Panc1 (cell line): ENCODE measurements at regions not wholly inside any gene's neighbourhood (a gene's known extent, or its start where the extent isn't known, plus 50 kb on each side); places are given as distances from the start of the nearest gene placed in this dataset.

ENCODE experiments used
- ATAC-seq: fragments of 200-7000 bp; cut with Tn5 transposase; 2 replicates; pipeline ENCODE4 v1.9.1; 2020; ENCODE audit warnings: mild to moderate bottlenecking, moderate library complexity
- BruUV-seq: library from RNA; stranded (reverse); fragments of 400-500 nt; replicated peaks from 2 replicates; lab custom pipeline; 2021; lab: Mats Ljungman, UMichigan
- CTCF ChIA-PET: fragments of 300-600 bp; sonication (Branson Sonifier 250); formaldehyde crosslinking; loops from one replicate; lab custom pipeline; 2022; ENCODE audit warnings: antibody characterized with exemption; lab: Charles Lee
- POLR2A ChIA-PET: fragments of 300-600 bp; sonication (Branson Sonifier 250); formaldehyde crosslinking; loops from one replicate; lab custom pipeline; 2022; ENCODE audit warnings: antibody characterized with exemption; lab: Charles Lee
- DNase-seq: peaks from one replicate; pipeline ENCODE4 v3.0.0-alpha.2; 2010; ENCODE audit warnings: low read depth, low spot score
- H3K27ac ChIP-seq: 2 replicates; pipeline ENCODE4 v1.5.1; 2011; ENCODE audit warnings: mild to moderate bottlenecking, low read length, inconsistent platforms
- H3K27me3 ChIP-seq: fragments of 200-500 bp; sonication (Bioruptor generic); 2 replicates; pipeline ENCODE4 v1.6.0; 2014; ENCODE audit warnings: low read length, inconsistent platforms; ENCODE audit not compliant: control insufficient read depth, insufficient read depth
- H3K36me3 ChIP-seq: fragments of 200-500 bp; sonication (Bioruptor generic); 2 replicates; pipeline ENCODE4 v1.5.1; 2014; ENCODE audit warnings: inconsistent platforms, mild to moderate bottlenecking, low read length, moderate library complexity; ENCODE audit not compliant: control insufficient read depth, insufficient read depth
- H3K4me1 ChIP-seq: 2 replicates; pipeline ENCODE4 v1.5.1; 2011; ENCODE audit warnings: inconsistent platforms, mild to moderate bottlenecking, low read length, moderate library complexity; ENCODE audit not compliant: control insufficient read depth, insufficient read depth
- H3K4me3 ChIP-seq, 2 experiments: 2 replicates each; pipeline ENCODE4 v1.5.1; 2011 to 2012; ENCODE audit warnings: low read depth in 2 of 2, low read length in 2 of 2, mild to moderate bottlenecking in 2 of 2, inconsistent platforms in 1 of 2, moderate library complexity in 1 of 2
- H3K9me3 ChIP-seq: fragments of 200-500 bp; sonication (Bioruptor generic); 2 replicates; pipeline ENCODE4 v1.5.1; 2014; ENCODE audit warnings: low read depth, mild to moderate bottlenecking, inconsistent platforms, low read length, moderate library complexity; ENCODE audit not compliant: control insufficient read depth, insufficient read depth
- CTCF ChIP-seq: fragments of 450-650 bp; IDR thresholded peaks from 2 replicates; pipeline ENCODE4 v1.5.1; 2017; ENCODE audit warnings: mild to moderate bottlenecking
- POLR2AphosphoS5 ChIP-seq: IDR thresholded peaks from 2 replicates; pipeline ENCODE4 v1.6.1; 2012; ENCODE audit warnings: mild to moderate bottlenecking, low read depth, low read length, moderate library complexity
- REST ChIP-seq, 2 experiments: IDR thresholded peaks; 2 replicates each; pipeline ENCODE4 v1.6.1; 2011 to 2012; ENCODE audit warnings: low read depth in 2 of 2, control low read depth in 1 of 2, low read length in 1 of 2, mild to moderate bottlenecking in 1 of 2, moderate library complexity in 1 of 2; ENCODE audit not compliant: insufficient read depth in 1 of 2
- SIN3A ChIP-seq: IDR thresholded peaks from 2 replicates; pipeline ENCODE4 v1.6.1; 2012; ENCODE audit warnings: low read depth, mild to moderate bottlenecking, low read length, moderate library complexity, borderline replicate concordance; ENCODE audit not compliant: insufficient read depth
- TCF7L2 ChIP-seq: IDR thresholded peaks from 2 replicates; pipeline ENCODE4 v1.6.1; 2011; ENCODE audit warnings: mild to moderate bottlenecking, low read depth, low read length, inconsistent platforms
- in situ Hi-C: cut with HindIII; loops from 2 replicates; pipeline ENCODE4 v1.10.0; 2016; ENCODE audit warnings: low sequenced_read_pairs, low pct_unique_long_range_greater_than_20kb
- intact Hi-C: fragments of 100-400 bp; cut with micrococcal nuclease; formaldehyde crosslinking; loops from one replicate; pipeline ENCODE4 v1.10.0; 2022; ENCODE audit not compliant: unreplicated experiment

GRCh38 chr3:5822843-5823242 is 635.3 kb downstream of the EDEM1 start:
- ChIA-PET CTCF (no interaction called here), POLR2A (no interaction called here)
- in situ Hi-C loops (no loop called here), intact Hi-C loops (no loop called here)
- Histone ChIP-seq H3K27me3 (no peaks in the 10 kb centered on the region), H3K4me1 (no peaks in the 10 kb centered on the region), H3K27ac (no peak overlapping the region), H3K4me3 (no peak overlapping the region), H3K36me3 (no peaks in the 10 kb centered on the region), H3K9me3 (no peaks in the 10 kb centered on the region)
- DNase-seq (no peak), ATAC-seq (no peak)
- no TSS peak for BruUV-seq
- TF ChIP-seq REST (IDR thresholded peaks at IDR 0.05; ENCODE audit: insufficient read depth in 1 of 2, low read depth in 2 of 2, low read length in 1 of 2) (no peak), POLR2AphosphoS5 (no peak), SIN3A (no peak), CTCF (no peak), TCF7L2 (no peak)

DNA sequence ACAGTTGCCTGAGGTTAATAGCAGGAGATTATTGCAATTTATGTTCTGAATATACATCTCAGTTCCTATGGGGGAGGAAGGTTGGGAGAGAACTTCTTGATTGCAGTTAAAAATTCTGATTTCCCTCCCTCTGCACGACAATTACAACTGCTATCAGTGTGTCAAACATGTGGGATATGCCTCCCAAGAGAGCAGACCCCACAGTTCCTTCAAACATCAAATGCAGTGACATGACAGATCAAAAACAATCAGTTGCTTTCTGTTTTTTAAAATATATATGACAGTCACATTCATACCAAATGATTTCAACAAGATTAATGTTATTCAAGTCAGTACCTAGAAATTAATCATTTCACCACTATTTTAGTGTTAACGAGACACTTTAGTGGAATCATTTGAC is 639.0 kb downstream of the EDEM1 start:
- Histone ChIP-seq H3K4me3 (no peak overlapping the region), H3K36me3 (no peaks in the 10 kb centered on the region), H3K27me3 (no peaks in the 10 kb centered on the region), H3K27ac (no peak overlapping the region), H3K4me1 (no peaks in the 10 kb centered on the region), H3K9me3 (no peaks in the 10 kb centered on the region)
- ChIA-PET CTCF (no interaction called here), POLR2A (no interaction called here)
- in situ Hi-C loops = no loop called here
- ATAC-seq (no peak), DNase-seq (no peak)
- BruUV-seq = no TSS peak
- no peak for TF ChIP-seq REST (IDR thresholded peaks at IDR 0.05; ENCODE audit: insufficient read depth in 1 of 2, low read depth in 2 of 2, low read length in 1 of 2)
- TF ChIP-seq TCF7L2 = no peak
- TF ChIP-seq POLR2AphosphoS5 = no peak
- TF ChIP-seq CTCF = no peak
- intact Hi-C loops = no loop called here
